GM23338 (cell line): ENCODE measurements at regions not wholly inside any gene's neighbourhood (a gene's known extent, or its start where the extent isn't known, plus 50 kb on each side); places are given as distances from the start of the nearest gene placed in this dataset.
A peak's percentile ranks its signal among the peaks of the same experiment; 100 is the strongest.

Source experiments
- ATAC-seq: fragments of 200-7000 bp; cut with Tn5 transposase; 3 replicates; pipeline ENCODE4 v1.9.1; 2020
- DNase-seq: peaks from one replicate; pipeline ENCODE4 v3.0.0-alpha.2; 2015; ENCODE audit warnings: low spot score
- H2AFZ ChIP-seq: fragments of 200-600 bp; sonication (generic); 2 replicates; pipeline ENCODE4 v1.8.0; 2016; ENCODE audit warnings: antibody characterized with exemption, mild to moderate bottlenecking, moderate library complexity
- H3F3A ChIP-seq: fragments of 200-600 bp; sonication (generic); replicated peaks from 2 replicates; pipeline ENCODE4 v1.8.0; 2017; ENCODE audit warnings: antibody characterized with exemption, mixed run types, low read depth
- H3K27ac ChIP-seq: fragments of 200-600 bp; sonication (generic); 2 replicates; pipeline ENCODE4 v1.6.1; 2016; ENCODE audit warnings: low read depth
- H3K27me3 ChIP-seq: fragments of 200-600 bp; sonication (generic); 2 replicates; pipeline ENCODE4 v1.8.0; 2016; ENCODE audit warnings: mild to moderate bottlenecking, mixed run types, moderate library complexity; ENCODE audit not compliant: insufficient read depth
- H3K36me3 ChIP-seq: fragments of 200-600 bp; sonication (generic); 2 replicates; pipeline ENCODE4 v1.8.0; 2016; ENCODE audit warnings: mild to moderate bottlenecking; ENCODE audit not compliant: insufficient read depth
- H3K4me1 ChIP-seq: fragments of 200-600 bp; sonication (generic); 2 replicates; pipeline ENCODE4 v1.8.0; 2016; ENCODE audit warnings: mild to moderate bottlenecking, moderate library complexity; ENCODE audit not compliant: insufficient read depth
- H3K4me2 ChIP-seq: fragments of 200-600 bp; sonication (generic); 2 replicates; pipeline ENCODE4 v1.7.1; 2017; ENCODE audit warnings: mixed run types
- H3K4me3 ChIP-seq: fragments of 200-600 bp; sonication (generic); 2 replicates; pipeline ENCODE4 v1.6.1; 2016; ENCODE audit warnings: mixed run types
- H3K79me2 ChIP-seq: fragments of 200-600 bp; sonication (generic); replicated peaks from 2 replicates; pipeline ENCODE4 v1.8.0; 2017; ENCODE audit warnings: mild to moderate bottlenecking; ENCODE audit not compliant: insufficient read depth
- H3K9me2 ChIP-seq: fragments of 200-600 bp; sonication (generic); 2 replicates; pipeline ENCODE4 v1.8.0; 2017; ENCODE audit not compliant: insufficient read depth
- H4K20me1 ChIP-seq: fragments of 200-600 bp; sonication (generic); replicated peaks from 2 replicates; pipeline ENCODE4 v1.8.0; 2017; ENCODE audit warnings: mild to moderate bottlenecking; ENCODE audit not compliant: insufficient read depth
- H3K27ac Mint-ChIP-seq: 2 replicates; pipeline ENCODE4 v1.8.0; 2020; ENCODE audit warnings: inconsistent platforms, mild to moderate bottlenecking, moderate library complexity, mixed read lengths
- H3K27me3 Mint-ChIP-seq: 3 replicates; pipeline ENCODE4 v1.8.0; 2022; ENCODE audit warnings: low read depth, mild to moderate bottlenecking, moderate library complexity, mixed read lengths, inconsistent platforms; ENCODE audit not compliant: insufficient read depth, poor library complexity
- H3K36me3 Mint-ChIP-seq: 3 replicates; pipeline ENCODE4 v1.8.0; 2021; ENCODE audit warnings: low read depth, mild to moderate bottlenecking, inconsistent platforms, moderate library complexity, mixed read lengths
- H3K4me1 Mint-ChIP-seq: 3 replicates; pipeline ENCODE4 v1.8.0; 2020; ENCODE audit warnings: mild to moderate bottlenecking, inconsistent platforms, mixed read lengths
- H3K4me3 Mint-ChIP-seq: 3 replicates; pipeline ENCODE4 v1.8.0; 2021; ENCODE audit warnings: moderate library complexity, mild to moderate bottlenecking, inconsistent platforms, mixed read lengths
- H3K9me3 Mint-ChIP-seq: 3 replicates; pipeline ENCODE4 v1.8.0; 2020; ENCODE audit warnings: moderate library complexity, mild to moderate bottlenecking, inconsistent platforms, mixed read lengths
- CREB1 ChIP-seq: fragments of 250-450 bp; sonication (Bioruptor Pico); IDR thresholded peaks from 2 replicates; pipeline ENCODE4 v1.5.0; 2020; ENCODE audit warnings: low read depth, mild to moderate bottlenecking, moderate library complexity
- ETS1 ChIP-seq: IDR thresholded peaks from 2 replicates; pipeline ENCODE4 v1.6.1; 2016; ENCODE audit warnings: antibody characterized with exemption
- EZH2 ChIP-seq: fragments of 200-600 bp; sonication (generic); IDR thresholded peaks from one replicate; pipeline ENCODE4 v1.8.0; 2017; ENCODE audit warnings: antibody characterized with exemption, mild to moderate bottlenecking, low read depth; ENCODE audit not compliant: unreplicated experiment
- EZH2phosphoT487 ChIP-seq: fragments of 200-600 bp; sonication (generic); IDR thresholded peaks from one replicate; pipeline ENCODE4 v1.8.1; 2018; ENCODE audit warnings: antibody characterized with exemption; ENCODE audit not compliant: unreplicated experiment
- JUNB ChIP-seq: IDR thresholded peaks from one replicate; pipeline ENCODE4 v1.6.1; 2016; ENCODE audit warnings: antibody characterized with exemption; ENCODE audit not compliant: unreplicated experiment
- NANOG ChIP-seq: IDR thresholded peaks from 2 replicates; pipeline ENCODE4 v1.6.1; 2016; ENCODE audit warnings: antibody characterized with exemption, borderline replicate concordance
- POLR2AphosphoS5 ChIP-seq: IDR thresholded peaks from 2 replicates; pipeline ENCODE4 v1.6.1; 2016; ENCODE audit warnings: antibody characterized with exemption, low read depth
- STAT1 ChIP-seq: IDR thresholded peaks from one replicate; pipeline ENCODE4 v1.6.1; 2016; ENCODE audit warnings: antibody characterized with exemption; ENCODE audit not compliant: unreplicated experiment
- ZNF114 ChIP-seq: fragments of 250-450 bp; sonication (Bioruptor Pico); IDR thresholded peaks from 2 replicates; pipeline ENCODE4 v1.5.0; 2020; ENCODE audit warnings: mild to moderate bottlenecking, moderate library complexity
- ZNF331 ChIP-seq: fragments of 250-450 bp; sonication (Bioruptor Pico); IDR thresholded peaks from 2 replicates; pipeline ENCODE4 v1.5.0; 2020; ENCODE audit warnings: low read depth, mild to moderate bottlenecking, moderate library complexity
- ZNF462 ChIP-seq: fragments of 250-450 bp; sonication (Bioruptor Pico); IDR thresholded peaks from 2 replicates; pipeline ENCODE4 v1.5.0; 2020; ENCODE audit warnings: mild to moderate bottlenecking, moderate library complexity

GRCh38 chr6:8652710-8653109 lies 217.4 kb upstream of the SLC35B3 start:
- TF ChIP-seq ZNF114 (CRISPR knock-in tag) (no peak), STAT1 (no peak), EZH2 (no peak), ZNF462 (no peak), ZNF331 (no peak), NANOG (no peak), ETS1 (no peak), CREB1 (no peak), EZH2phosphoT487 (no peak), JUNB (no peak), POLR2AphosphoS5 (no peak)
- H3K9me3 Mint-ChIP-seq: no peaks in the 10 kb centered on the region
- Histone ChIP-seq H3K9me2 (peaks cover 8% of the 10 kb centered on the region; the same call in 1 of the 2 replicates), H3K27ac (no peak overlapping the region), H2AFZ (peak overlapping the region; percentile 64; the same call in 1 of the 2 replicates), H4K20me1 (no peaks in the 10 kb centered on the region), H3F3A (no peaks in the 10 kb centered on the region), H3K36me3 (no peaks in the 10 kb centered on the region), H3K4me1 (no peaks in the 10 kb centered on the region), H3K27me3 (no peaks in the 10 kb centered on the region), H3K79me2 (no peaks in the 10 kb centered on the region), H3K4me2 (no peak overlapping the region), H3K4me3 (no peak overlapping the region)
- H3K4me1 Mint-ChIP-seq: no peaks in the 10 kb centered on the region
- H3K36me3 Mint-ChIP-seq: no peaks in the 10 kb centered on the region
- H3K27me3 Mint-ChIP-seq: no peaks in the 10 kb centered on the region
- H3K4me3 Mint-ChIP-seq: no peak overlapping the region
- peak; percentile 50 for DNase-seq
- H3K27ac Mint-ChIP-seq: no peak overlapping the region
- 0 out of 3 replicates have a peak, but pooled peaks have one; percentile 25 for ATAC-seq
